HEK293 (cell line): ENCODE measurements at regions not wholly inside any gene's neighbourhood (a gene's known extent, or its start where the extent isn't known, plus 50 kb on each side); places are given as distances from the start of the nearest gene placed in this dataset.
"Not testable (repeated sequence)": the region's sequence is repeated elsewhere in the genome, so short reads cannot be mapped to it uniquely, and the experiment has no call there.

ENCODE experiments used
- CTCF ChIA-PET: fragments of 350-600 bp; formaldehyde crosslinking; extraction: SDS; loops from one replicate; lab custom pipeline; 2021; ENCODE audit warnings: antibody characterized with exemption; lab: Yijun Ruan, JAX
- POLR2A ChIA-PET: fragments of 300-600 bp; formaldehyde crosslinking; extraction: SDS; loops from one replicate; lab custom pipeline; 2020; ENCODE audit warnings: antibody characterized with exemption, inconsistent platforms; lab: Yijun Ruan, JAX
- H3K27ac ChIP-seq: fragments of 200-500 bp; sonication (Bioruptor generic); 2 replicates; pipeline ENCODE4 v1.5.1; 2014; ENCODE audit warnings: low read depth, low read length, control low read depth, inconsistent platforms; ENCODE audit errors: extremely low read depth
- H3K36me3 ChIP-seq, 2 experiments: fragments of 200-500 bp in 1 of 2; sonication (Bioruptor generic) in 1 of 2; 1 replicate in 1 of 2; 2 replicates in 1 of 2; pipeline ENCODE4 v1.5.1; 2014 to 2017; ENCODE audit warnings: inconsistent platforms in 2 of 2, low read length in 2 of 2; ENCODE audit not compliant: control insufficient read depth in 2 of 2, insufficient read depth in 1 of 2
- H3K4me1 ChIP-seq: fragments of 200-500 bp; sonication (Bioruptor generic); 2 replicates; pipeline ENCODE4 v1.5.1; 2014; ENCODE audit warnings: mild to moderate bottlenecking, low read length, inconsistent platforms; ENCODE audit not compliant: control insufficient read depth, insufficient read depth
- H3K4me3 ChIP-seq: 2 replicates; pipeline ENCODE4 v1.5.1; 2011; ENCODE audit warnings: low read depth, mild to moderate bottlenecking, control low read depth, low read length, moderate library complexity
- H3K9me3 ChIP-seq: fragments of 200-500 bp; sonication (Bioruptor generic); 2 replicates; pipeline ENCODE4 v1.5.1; 2014; ENCODE audit warnings: low read depth, low read length, inconsistent platforms; ENCODE audit not compliant: control insufficient read depth, insufficient read depth
- GLIS2 ChIP-seq: fragments of 450-650 bp; formaldehyde crosslinking; IDR thresholded peaks from 2 replicates; pipeline ENCODE4 v1.5.1; 2016; ENCODE audit warnings: missing biosample characterization, missing genetic modification characterization
- KLF9 ChIP-seq: fragments of 450-650 bp; formaldehyde crosslinking; IDR thresholded peaks from 2 replicates; pipeline ENCODE4 v1.5.1; 2016; ENCODE audit warnings: missing biosample characterization, missing genetic modification characterization, low read depth
- TCF7L2 ChIP-seq: IDR thresholded peaks from 2 replicates; pipeline ENCODE4 v1.6.1; 2011; ENCODE audit warnings: low read depth, mild to moderate bottlenecking, inconsistent platforms, low read length, moderate library complexity, borderline replicate concordance
- ZBTB17 ChIP-seq: fragments of 450-650 bp; formaldehyde crosslinking; IDR thresholded peaks from 2 replicates; pipeline ENCODE4 v1.5.1; 2016; ENCODE audit warnings: missing biosample characterization, missing genetic modification characterization
- ZFP37 ChIP-seq: fragments of 450-650 bp; formaldehyde crosslinking; IDR thresholded peaks from 2 replicates; pipeline ENCODE4 v1.5.1; 2016; ENCODE audit warnings: missing biosample characterization, missing genetic modification characterization
- ZNF2 ChIP-seq: fragments of 450-650 bp; formaldehyde crosslinking; IDR thresholded peaks from 2 replicates; pipeline ENCODE4 v1.5.1; 2016; ENCODE audit warnings: missing biosample characterization, missing genetic modification characterization
- ZNF239 ChIP-seq: fragments of 450-650 bp; formaldehyde crosslinking; IDR thresholded peaks from 2 replicates; pipeline ENCODE4 v1.5.1; 2016; ENCODE audit warnings: missing biosample characterization, missing genetic modification characterization
- ZNF302 ChIP-seq: fragments of 450-650 bp; formaldehyde crosslinking; IDR thresholded peaks from 2 replicates; pipeline ENCODE4 v1.5.1; 2016; ENCODE audit warnings: missing biosample characterization, missing genetic modification characterization, low read depth
- ZNF48 ChIP-seq: fragments of 450-650 bp; formaldehyde crosslinking; IDR thresholded peaks from 2 replicates; pipeline ENCODE4 v1.5.1; 2016; ENCODE audit warnings: missing biosample characterization, missing genetic modification characterization
- ZNF555 ChIP-seq: fragments of 450-650 bp; formaldehyde crosslinking; conservative IDR thresholded peaks from 2 replicates; pipeline ENCODE4 v1.5.1; 2017; ENCODE audit warnings: missing biosample characterization, mild to moderate bottlenecking, missing genetic modification characterization, inconsistent platforms
- ZNF777 ChIP-seq: fragments of 450-650 bp; formaldehyde crosslinking; IDR thresholded peaks from 2 replicates; pipeline ENCODE4 v1.5.1; 2017; ENCODE audit warnings: missing biosample characterization, missing genetic modification characterization, borderline replicate concordance
- TF ChIP-seq, protein P1 (sequence below): fragments of 450-650 bp; formaldehyde crosslinking; IDR thresholded peaks from 2 replicates; pipeline ENCODE4 v1.5.1; 2016; ENCODE audit warnings: missing biosample characterization, missing genetic modification characterization
- TF ChIP-seq, protein P2 (sequence below): fragments of 450-650 bp; formaldehyde crosslinking; IDR thresholded peaks from 2 replicates; pipeline ENCODE4 v1.5.1; 2016; ENCODE audit warnings: missing biosample characterization, missing genetic modification characterization
- TF ChIP-seq, protein P3 (sequence below): fragments of 450-650 bp; formaldehyde crosslinking; IDR thresholded peaks from 2 replicates; pipeline ENCODE4 v1.5.1; 2016; ENCODE audit warnings: missing biosample characterization, missing genetic modification characterization, borderline replicate concordance

DNA sequence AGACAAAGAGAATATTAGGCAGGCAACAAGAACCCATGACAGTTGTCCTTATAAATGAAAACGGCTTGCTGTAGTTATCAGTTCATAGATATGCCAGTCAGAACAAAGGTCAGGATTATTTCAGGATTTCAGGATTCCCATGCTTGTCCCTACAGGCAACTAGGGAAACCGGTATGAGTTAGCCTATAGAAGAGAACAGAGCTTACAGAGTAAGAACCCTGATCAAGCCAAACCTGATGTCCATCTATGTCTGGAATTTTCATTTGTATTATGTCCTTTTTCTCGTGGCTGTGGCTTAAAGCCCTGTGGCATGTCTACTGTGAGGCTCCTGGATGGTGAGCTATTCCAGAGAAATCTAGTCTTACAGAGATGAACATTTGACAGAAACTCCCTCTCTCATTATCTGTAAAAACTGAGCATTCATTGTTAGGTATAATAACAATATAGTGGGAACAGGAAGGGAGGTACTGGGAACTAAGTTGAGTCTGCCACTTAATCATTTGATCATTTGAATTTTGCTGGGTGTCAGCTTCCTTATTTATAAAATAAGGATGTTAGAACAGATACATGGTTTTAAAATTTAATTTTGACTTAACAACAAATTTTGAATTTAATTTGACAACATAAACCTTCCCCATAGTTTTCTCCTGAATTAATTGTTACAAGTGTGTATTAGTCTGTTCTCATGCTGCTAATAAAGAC is 129.5 kb upstream of the KLF3 start (continued):
- TF ChIP-seq, protein P1, sequence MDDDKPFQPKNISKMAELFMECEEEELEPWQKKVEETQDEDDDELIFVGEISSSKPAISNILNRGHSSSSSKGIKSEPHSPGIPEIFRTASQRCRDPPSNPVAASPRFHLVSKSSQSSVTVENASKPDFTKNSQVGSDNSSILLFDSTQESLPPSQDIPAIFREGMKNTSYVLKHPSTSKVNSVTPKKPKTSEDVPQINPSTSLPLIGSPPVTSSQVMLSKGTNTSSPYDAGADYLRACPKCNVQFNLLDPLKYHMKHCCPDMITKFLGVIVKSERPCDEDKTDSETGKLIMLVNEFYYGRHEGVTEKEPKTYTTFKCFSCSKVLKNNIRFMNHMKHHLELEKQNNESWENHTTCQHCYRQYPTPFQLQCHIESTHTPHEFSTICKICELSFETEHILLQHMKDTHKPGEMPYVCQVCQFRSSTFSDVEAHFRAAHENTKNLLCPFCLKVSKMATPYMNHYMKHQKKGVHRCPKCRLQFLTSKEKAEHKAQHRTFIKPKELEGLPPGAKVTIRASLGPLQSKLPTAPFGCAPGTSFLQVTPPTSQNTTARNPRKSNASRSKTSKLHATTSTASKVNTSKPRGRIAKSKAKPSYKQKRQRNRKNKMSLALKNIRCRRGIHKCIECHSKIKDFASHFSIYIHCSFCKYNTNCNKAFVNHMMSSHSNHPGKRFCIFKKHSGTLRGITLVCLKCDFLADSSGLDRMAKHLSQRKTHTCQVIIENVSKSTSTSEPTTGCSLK (tag by site-specific recombination), result no peak
- TF ChIP-seq ZNF777 (tag by site-specific recombination), result no peak
- TF ChIP-seq ZNF302, result no peak
- no peak for TF ChIP-seq ZNF48 (tag by site-specific recombination)
- TF ChIP-seq ZFP37, result no peak
- no peak for TF ChIP-seq ZNF555 (tag by site-specific recombination)
- TF ChIP-seq, protein P2, sequence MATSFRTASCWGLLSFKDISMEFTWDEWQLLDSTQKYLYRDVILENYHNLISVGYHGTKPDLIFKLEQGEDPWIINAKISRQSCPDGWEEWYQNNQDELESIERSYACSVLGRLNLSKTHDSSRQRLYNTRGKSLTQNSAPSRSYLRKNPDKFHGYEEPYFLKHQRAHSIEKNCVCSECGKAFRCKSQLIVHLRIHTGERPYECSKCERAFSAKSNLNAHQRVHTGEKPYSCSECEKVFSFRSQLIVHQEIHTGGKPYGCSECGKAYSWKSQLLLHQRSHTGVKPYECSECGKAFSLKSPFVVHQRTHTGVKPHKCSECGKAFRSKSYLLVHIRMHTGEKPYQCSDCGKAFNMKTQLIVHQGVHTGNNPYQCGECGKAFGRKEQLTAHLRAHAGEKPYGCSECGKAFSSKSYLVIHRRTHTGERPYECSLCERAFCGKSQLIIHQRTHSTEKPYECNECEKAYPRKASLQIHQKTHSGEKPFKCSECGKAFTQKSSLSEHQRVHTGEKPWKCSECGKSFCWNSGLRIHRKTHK (tag by site-specific recombination), result no peak
- TF ChIP-seq, all 188 proteins: peak for 0

DNA sequence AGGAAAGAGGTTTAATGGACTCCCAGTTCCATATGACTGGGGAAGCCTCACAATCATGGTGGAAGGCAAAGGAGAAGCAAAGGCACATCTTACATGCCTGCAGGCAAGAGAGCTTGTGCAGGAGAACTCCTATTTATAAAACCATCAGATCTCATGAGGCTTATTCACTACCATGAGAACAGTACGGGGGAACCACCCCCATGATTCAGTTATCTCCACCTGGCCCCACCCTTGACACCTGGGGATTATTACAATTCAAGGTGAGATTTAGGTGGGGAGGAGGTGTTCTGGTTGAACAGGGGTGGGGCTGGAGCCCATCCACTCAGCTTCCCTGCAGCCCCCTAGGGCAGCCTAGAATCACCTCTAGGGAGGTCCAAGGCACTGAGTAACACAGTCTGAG is 128.9 kb upstream of the KLF3 start:
- CTCF ChIA-PET, H3K4me3 ChIP-seq, H3K9me3 ChIP-seq, POLR2A ChIA-PET, H3K4me1 ChIP-seq, H3K36me3 ChIP-seq, H3K27ac ChIP-seq: not testable (repeated sequence)

DNA sequence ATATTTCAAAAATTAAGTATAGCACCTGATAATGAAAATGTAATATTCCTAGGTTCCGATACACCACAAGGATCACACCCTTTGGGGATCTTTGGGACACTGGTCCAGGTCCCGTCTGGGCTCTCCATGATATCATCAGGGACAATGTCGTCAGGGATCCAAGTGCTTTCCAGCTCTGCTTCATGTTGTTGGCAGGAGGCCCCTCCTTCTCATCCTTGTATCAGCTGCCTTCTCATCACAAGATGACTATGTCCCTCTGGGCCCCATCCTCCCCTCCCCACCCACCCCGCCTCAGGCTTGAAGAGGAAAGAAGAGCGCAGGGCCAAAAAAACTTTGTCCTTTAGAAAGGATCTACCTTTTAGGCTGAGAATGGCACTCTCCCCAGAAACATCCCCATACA is 128.3 kb upstream of the KLF3 start:
- Histone ChIP-seq H3K4me1 (no peaks in the 10 kb centered on the region), H3K4me3 (no peak overlapping the region), H3K9me3 (no peaks in the 10 kb centered on the region), H3K27ac (no peak overlapping the region), H3K36me3 (no peaks in the 10 kb centered on the region)
- TF ChIP-seq, protein P3, sequence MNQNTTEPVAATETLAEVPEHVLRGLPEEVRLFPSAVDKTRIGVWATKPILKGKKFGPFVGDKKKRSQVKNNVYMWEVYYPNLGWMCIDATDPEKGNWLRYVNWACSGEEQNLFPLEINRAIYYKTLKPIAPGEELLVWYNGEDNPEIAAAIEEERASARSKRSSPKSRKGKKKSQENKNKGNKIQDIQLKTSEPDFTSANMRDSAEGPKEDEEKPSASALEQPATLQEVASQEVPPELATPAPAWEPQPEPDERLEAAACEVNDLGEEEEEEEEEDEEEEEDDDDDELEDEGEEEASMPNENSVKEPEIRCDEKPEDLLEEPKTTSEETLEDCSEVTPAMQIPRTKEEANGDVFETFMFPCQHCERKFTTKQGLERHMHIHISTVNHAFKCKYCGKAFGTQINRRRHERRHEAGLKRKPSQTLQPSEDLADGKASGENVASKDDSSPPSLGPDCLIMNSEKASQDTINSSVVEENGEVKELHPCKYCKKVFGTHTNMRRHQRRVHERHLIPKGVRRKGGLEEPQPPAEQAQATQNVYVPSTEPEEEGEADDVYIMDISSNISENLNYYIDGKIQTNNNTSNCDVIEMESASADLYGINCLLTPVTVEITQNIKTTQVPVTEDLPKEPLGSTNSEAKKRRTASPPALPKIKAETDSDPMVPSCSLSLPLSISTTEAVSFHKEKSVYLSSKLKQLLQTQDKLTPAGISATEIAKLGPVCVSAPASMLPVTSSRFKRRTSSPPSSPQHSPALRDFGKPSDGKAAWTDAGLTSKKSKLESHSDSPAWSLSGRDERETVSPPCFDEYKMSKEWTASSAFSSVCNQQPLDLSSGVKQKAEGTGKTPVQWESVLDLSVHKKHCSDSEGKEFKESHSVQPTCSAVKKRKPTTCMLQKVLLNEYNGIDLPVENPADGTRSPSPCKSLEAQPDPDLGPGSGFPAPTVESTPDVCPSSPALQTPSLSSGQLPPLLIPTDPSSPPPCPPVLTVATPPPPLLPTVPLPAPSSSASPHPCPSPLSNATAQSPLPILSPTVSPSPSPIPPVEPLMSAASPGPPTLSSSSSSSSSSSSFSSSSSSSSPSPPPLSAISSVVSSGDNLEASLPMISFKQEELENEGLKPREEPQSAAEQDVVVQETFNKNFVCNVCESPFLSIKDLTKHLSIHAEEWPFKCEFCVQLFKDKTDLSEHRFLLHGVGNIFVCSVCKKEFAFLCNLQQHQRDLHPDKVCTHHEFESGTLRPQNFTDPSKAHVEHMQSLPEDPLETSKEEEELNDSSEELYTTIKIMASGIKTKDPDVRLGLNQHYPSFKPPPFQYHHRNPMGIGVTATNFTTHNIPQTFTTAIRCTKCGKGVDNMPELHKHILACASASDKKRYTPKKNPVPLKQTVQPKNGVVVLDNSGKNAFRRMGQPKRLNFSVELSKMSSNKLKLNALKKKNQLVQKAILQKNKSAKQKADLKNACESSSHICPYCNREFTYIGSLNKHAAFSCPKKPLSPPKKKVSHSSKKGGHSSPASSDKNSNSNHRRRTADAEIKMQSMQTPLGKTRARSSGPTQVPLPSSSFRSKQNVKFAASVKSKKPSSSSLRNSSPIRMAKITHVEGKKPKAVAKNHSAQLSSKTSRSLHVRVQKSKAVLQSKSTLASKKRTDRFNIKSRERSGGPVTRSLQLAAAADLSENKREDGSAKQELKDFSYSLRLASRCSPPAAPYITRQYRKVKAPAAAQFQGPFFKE (tag by site-specific recombination), result no peak
- TF ChIP-seq TCF7L2 (no peak), ZBTB17 (tag by site-specific recombination) (no peak), ZNF239 (tag by site-specific recombination) (no peak), ZNF2 (tag by site-specific recombination) (no peak), GLIS2 (no peak), KLF9 (tag by site-specific recombination) (no peak)
- ChIA-PET CTCF (no interaction called here), POLR2A (no interaction called here)
